Stomach (tissue), 8 donors: ENCODE measurements at regions not wholly inside any gene's neighbourhood (a gene's known extent, or its start where the extent isn't known, plus 50 kb on each side); places are given as distances from the start of the nearest gene placed in this dataset.

Experiments used
- DNase-seq, 2 donors: peaks; one replicate each; pipeline versions ENCODE4 v3.0.0 to v3.0.0-alpha.2; 2013 to 2019
- H3K27ac ChIP-seq, 5 donors: fragments of 200-600 bp in 4 of 5; sonication (generic) in 4 of 5; one replicate each; pipeline ENCODE4 v1.5.1; 2013 to 2019; ENCODE audit warnings: mild to moderate bottlenecking in 1 of 5, moderate library complexity in 1 of 5
- H3K27me3 ChIP-seq, 3 donors: fragments of 200-600 bp; sonication (generic); one replicate each; pipeline ENCODE4 v1.5.1; 2017 to 2019; ENCODE audit warnings: mixed run types in 1 of 3
- H3K36me3 ChIP-seq, 4 donors: fragments of 200-600 bp; sonication (generic); 1 replicate in 3 of 4; 2 replicates in 1 of 4; pipeline ENCODE4 v1.5.1; 2016 to 2019
- H3K4me1 ChIP-seq, 4 donors: fragments of 200-600 bp; sonication (generic); one replicate each; pipeline ENCODE4 v1.5.1; 2016 to 2019
- H3K4me3 ChIP-seq, 4 donors: fragments of 200-600 bp; sonication (generic) in 3 of 4; one replicate each; pipeline ENCODE4 v1.5.1; 2016 to 2019; ENCODE audit warnings: mild to moderate bottlenecking in 1 of 4
- H3K9me3 ChIP-seq, 4 donors: fragments of 200-600 bp; sonication (generic); one replicate each; pipeline ENCODE4 v1.5.1; 2016 to 2019
- EP300 ChIP-seq: sonication (generic); formaldehyde crosslinking; IDR thresholded peaks from one replicate; pipeline ENCODE4 v1.6.1; 2017; ENCODE audit warnings: antibody characterized with exemption
- POLR2A ChIP-seq, 4 donors: fragments of 450-650 bp; IDR thresholded peaks; one replicate each; pipeline ENCODE4 v1.6.1; 2016; ENCODE audit warnings: antibody characterized with exemption in 4 of 4, control low read depth in 2 of 4, mild to moderate bottlenecking in 1 of 4, moderate library complexity in 1 of 4
- POLR2AphosphoS5 ChIP-seq, 3 donors: sonication (generic); formaldehyde crosslinking; IDR thresholded peaks; one replicate each; pipeline ENCODE4 v1.6.1; 2016; ENCODE audit warnings: antibody characterized with exemption in 3 of 3
- WGBS, 5 donors: extraction: QIAGEN DNeasy Blood & Tissue Kit in 3 of 5; methylation state at CpG; one replicate each; pipeline versions ENCODE4 v1.1.5 to v1.1.7; 2013 to 2018; 5-methylcytosine and 5-hydroxymethylcytosine counted together
- intact Hi-C: fragments of 100-400 bp; cut with DNase I; formaldehyde crosslinking; loops from one replicate; pipeline ENCODE4 v1.15.1; 2023; ENCODE audit warnings: low total_unique reads
- TF ChIP-seq, protein P1 (sequence below), 7 experiments: fragments of 450-650 bp in 4 of 7; fragments of 200-600 bp in 3 of 7; sonication (generic) in 3 of 7; IDR thresholded peaks; one replicate each; pipeline ENCODE4 v1.5.1; 2016 to 2019; ENCODE audit warnings: antibody characterized with exemption in 7 of 7, control low read depth in 2 of 7, mild to moderate bottlenecking in 1 of 7
- donor health status: healthy with polysubstance abuse.
- donor health status: Bipolar disorder and iron deficiency.
- donor health status: healthy.

DNA sequence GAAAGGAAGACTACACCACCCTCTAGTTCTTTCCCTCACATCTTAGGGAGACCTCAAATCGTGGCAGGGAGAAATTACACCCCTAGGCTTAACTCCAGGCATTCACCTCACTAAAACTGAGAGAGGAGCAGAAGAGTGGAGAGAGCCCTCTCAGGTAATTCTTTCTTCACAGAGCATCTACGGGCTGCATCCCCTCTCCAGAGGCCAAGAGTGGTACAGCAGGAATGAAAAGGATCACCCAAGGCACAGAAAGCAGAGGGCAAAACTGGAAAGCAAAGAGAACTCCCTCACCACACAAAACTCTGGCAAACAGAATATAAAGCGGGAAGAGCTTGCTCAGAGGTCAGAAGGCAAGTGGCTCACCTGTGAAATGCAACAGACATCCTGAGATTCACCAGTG, 661.2 kb downstream of the TBC1D4 start:
- TF ChIP-seq POLR2A (IDR thresholded peaks at IDR 0.05) (no peak), POLR2AphosphoS5 (IDR thresholded peaks at IDR 0.05) (no peak), EP300 (no peak)
- TF ChIP-seq, protein P1, sequence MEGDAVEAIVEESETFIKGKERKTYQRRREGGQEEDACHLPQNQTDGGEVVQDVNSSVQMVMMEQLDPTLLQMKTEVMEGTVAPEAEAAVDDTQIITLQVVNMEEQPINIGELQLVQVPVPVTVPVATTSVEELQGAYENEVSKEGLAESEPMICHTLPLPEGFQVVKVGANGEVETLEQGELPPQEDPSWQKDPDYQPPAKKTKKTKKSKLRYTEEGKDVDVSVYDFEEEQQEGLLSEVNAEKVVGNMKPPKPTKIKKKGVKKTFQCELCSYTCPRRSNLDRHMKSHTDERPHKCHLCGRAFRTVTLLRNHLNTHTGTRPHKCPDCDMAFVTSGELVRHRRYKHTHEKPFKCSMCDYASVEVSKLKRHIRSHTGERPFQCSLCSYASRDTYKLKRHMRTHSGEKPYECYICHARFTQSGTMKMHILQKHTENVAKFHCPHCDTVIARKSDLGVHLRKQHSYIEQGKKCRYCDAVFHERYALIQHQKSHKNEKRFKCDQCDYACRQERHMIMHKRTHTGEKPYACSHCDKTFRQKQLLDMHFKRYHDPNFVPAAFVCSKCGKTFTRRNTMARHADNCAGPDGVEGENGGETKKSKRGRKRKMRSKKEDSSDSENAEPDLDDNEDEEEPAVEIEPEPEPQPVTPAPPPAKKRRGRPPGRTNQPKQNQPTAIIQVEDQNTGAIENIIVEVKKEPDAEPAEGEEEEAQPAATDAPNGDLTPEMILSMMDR (IDR thresholded peaks at IDR 0.05) = no peak
- no peaks in the 10 kb centered on the region for H3K36me3 ChIP-seq
- no peak overlapping the region for H3K27ac ChIP-seq
- no peak for DNase-seq
- no peak overlapping the region for H3K4me3 ChIP-seq
- no peaks in the 10 kb centered on the region for H3K4me1 ChIP-seq
- no peaks in the 10 kb centered on the region for H3K9me3 ChIP-seq
- H3K27me3 ChIP-seq = no peaks in the 10 kb centered on the region
- intact Hi-C loops = no loop called here
- 43 to 73% (median 71%) methylated on average over 3 of the region's 3 CpGs for WGBS, 5 donors

DNA sequence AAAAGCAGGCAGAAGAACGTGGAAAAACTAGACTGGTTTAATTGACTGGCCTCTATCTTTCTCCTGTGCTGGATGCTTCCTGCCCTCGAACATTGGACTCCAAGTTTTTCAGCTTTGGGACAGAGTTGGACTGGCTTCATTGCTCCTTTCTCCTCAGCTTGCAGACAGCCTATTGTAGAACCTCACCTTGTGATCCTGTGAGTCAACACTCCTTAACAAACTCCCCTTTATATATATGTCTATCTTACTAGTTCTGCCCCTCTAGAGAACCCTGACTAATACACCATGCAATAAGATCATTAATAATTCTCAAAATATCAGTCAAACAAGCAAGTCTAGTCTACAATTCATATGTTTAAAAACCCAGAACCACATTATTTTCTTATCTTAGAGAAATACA, 662.4 kb downstream of the TBC1D4 start:
- no peaks in the 10 kb centered on the region for H3K4me1 ChIP-seq
- no peak overlapping the region for H3K27ac ChIP-seq
- no peaks in the 10 kb centered on the region for H3K27me3 ChIP-seq
- TF ChIP-seq, protein P1 (IDR thresholded peaks at IDR 0.05) = no peak
- TF ChIP-seq POLR2A (IDR thresholded peaks at IDR 0.05) (no peak), POLR2AphosphoS5 (IDR thresholded peaks at IDR 0.05) (no peak), EP300 (no peak)
- no peak for DNase-seq
- intact Hi-C loops = no loop called here
- no peak overlapping the region for H3K4me3 ChIP-seq
- 43 to 69% (median 53%) methylated on average over 2 of the region's 2 CpGs for whole genome bisulfite sequencing, 5 donors
- no peaks in the 10 kb centered on the region for H3K36me3 ChIP-seq
- peaks cover 0 to 2% (median 0%) of the 10 kb centered on the region in 4 donors for H3K9me3 ChIP-seq

DNA sequence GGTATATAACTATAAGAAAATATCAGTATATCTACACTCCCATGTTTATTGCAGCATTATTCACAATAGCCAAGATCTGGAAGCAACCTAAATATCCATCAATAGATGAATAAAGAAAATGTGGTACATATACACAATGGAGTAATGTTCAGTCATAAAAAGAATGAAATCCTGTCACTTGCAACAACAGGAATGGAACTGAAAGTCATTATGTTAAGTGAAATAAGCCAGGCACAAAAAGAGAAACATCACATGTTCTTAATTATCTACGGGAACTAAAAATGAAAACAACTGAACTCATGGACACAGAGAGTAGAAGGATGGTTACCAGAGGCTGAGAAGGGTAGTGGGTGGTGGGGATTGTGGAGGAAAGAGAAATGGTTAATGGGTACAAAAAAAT, 665.2 kb downstream of the TBC1D4 start:
- H3K27me3 ChIP-seq = no peaks in the 10 kb centered on the region
- no peaks in the 10 kb centered on the region for H3K4me1 ChIP-seq
- no peak for TF ChIP-seq POLR2A (IDR thresholded peaks at IDR 0.05)
- no peak for TF ChIP-seq EP300
- TF ChIP-seq POLR2AphosphoS5 (IDR thresholded peaks at IDR 0.05) = no peak
- TF ChIP-seq, protein P1 (IDR thresholded peaks at IDR 0.05) = no peak
- 78 to 86% (median 81%) methylated on average over 1 of the region's 1 CpG for WGBS, 5 donors
- intact Hi-C loops = no loop called here
- H3K36me3 ChIP-seq = no peaks in the 10 kb centered on the region
- no peak overlapping the region for H3K27ac ChIP-seq
- H3K4me3 ChIP-seq = no peak overlapping the region
- no peak for DNase-seq
- H3K9me3 ChIP-seq = peaks cover 0 to 14% (median 0%) of the 10 kb centered on the region in 4 donors

DNA sequence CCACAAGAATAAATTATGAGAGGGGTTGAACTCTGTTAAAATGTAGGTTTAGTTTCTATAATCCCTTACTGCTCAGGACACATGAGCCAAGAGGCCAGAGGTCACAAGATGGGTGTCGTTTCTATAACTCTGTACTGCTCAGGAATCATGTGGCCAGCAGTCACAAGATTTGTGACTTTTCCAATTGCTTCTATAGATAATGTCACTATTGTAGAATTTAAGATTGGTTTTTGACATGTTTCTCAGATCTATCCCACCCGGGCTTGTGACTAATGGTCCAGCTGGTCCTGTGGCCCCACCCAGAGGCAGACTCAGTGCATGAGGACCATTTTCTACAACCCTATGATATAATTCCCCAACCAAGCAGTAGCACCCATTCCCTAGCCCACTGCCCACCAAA, 662.0 kb upstream of the KLF12 start:
- no peak overlapping the region for H3K27ac ChIP-seq
- intact Hi-C loops = no loop called here
- H3K27me3 ChIP-seq = no peaks in the 10 kb centered on the region
- no peaks in the 10 kb centered on the region for H3K4me1 ChIP-seq
- DNase-seq = no peak
- peaks cover 0 to 6% (median 0%) of the 10 kb centered on the region in 4 donors for H3K9me3 ChIP-seq
- H3K4me3 ChIP-seq = no peak overlapping the region
- TF ChIP-seq EP300 (no peak), POLR2A (IDR thresholded peaks at IDR 0.05) (no peak), POLR2AphosphoS5 (IDR thresholded peaks at IDR 0.05) (no peak)
- TF ChIP-seq, protein P1 (IDR thresholded peaks at IDR 0.05) = no peak
- WGBS, 5 donors = 54 to 71% (median 61%) methylated on average over 2 of the region's 2 CpGs
- no peaks in the 10 kb centered on the region for H3K36me3 ChIP-seq
